BLaER1 (cell line): ENCODE measurements at regions not wholly inside any gene's neighbourhood (a gene's known extent, or its start where the extent isn't known, plus 50 kb on each side); places are given as distances from the start of the nearest gene placed in this dataset.
"Not testable (repeated sequence)": the region's sequence is repeated elsewhere in the genome, so short reads cannot be mapped to it uniquely, and the experiment has no call there.

ENCODE experiments used
- H3K27ac ChIP-seq: shearing (Covaris generic); formaldehyde crosslinking; 2 replicates; pipeline ENCODE4 v1.8.1; 2022
- H3K27me3 ChIP-seq: shearing (Covaris generic); formaldehyde crosslinking; 2 replicates; pipeline ENCODE4 v1.8.1; 2022
- H3K36me3 ChIP-seq: shearing (Covaris generic); formaldehyde crosslinking; 2 replicates; pipeline ENCODE4 v1.8.1; 2022
- H3K4me1 ChIP-seq: shearing (Covaris generic); formaldehyde crosslinking; 2 replicates; pipeline ENCODE4 v1.8.1; 2022
- H3K4me2 ChIP-seq: shearing (Covaris generic); formaldehyde crosslinking; 2 replicates; pipeline ENCODE4 v1.8.1; 2022
- H3K4me3 ChIP-seq: shearing (Covaris generic); formaldehyde crosslinking; 2 replicates; pipeline ENCODE4 v1.8.1; 2022
- H3K9ac ChIP-seq: shearing (Covaris generic); formaldehyde crosslinking; 2 replicates; pipeline ENCODE4 v1.8.1; 2022
- H3K9me3 ChIP-seq: shearing (Covaris generic); formaldehyde crosslinking; 2 replicates; pipeline ENCODE4 v1.8.1; 2022
- H4K20me1 ChIP-seq: shearing (Covaris generic); formaldehyde crosslinking; 2 replicates; pipeline ENCODE4 v1.8.1; 2022
- Cebpa-rat ChIP-seq: shearing (Covaris generic); IDR thresholded peaks from 2 replicates; pipeline ENCODE4 v1.8.1; 2022

DNA sequence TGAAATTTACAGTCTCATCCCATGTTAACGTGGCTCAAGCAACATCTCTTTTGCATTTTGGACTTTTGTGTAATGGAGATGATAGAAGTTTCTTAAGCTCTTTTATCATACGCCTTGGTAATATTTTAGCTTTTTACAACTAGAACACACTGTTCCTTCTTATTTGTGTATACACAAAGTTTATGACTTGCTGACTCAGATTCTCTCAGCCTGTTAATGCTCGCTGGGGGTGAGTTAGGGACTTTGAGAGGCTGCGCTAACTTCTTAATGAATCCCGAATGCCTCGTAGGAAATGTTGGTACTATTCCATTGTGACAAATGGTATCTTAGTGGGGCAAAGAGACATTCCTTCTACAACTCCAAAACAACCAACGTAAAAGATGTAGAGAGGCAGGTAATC is 509.7 kb downstream of the DOK5 start:
- H3K27me3 ChIP-seq: no peaks in the 10 kb centered on the region
- H3K27ac ChIP-seq: no peak overlapping the region
- no peak overlapping the region for H3K9ac ChIP-seq
- no peak overlapping the region for H3K4me3 ChIP-seq
- no peaks in the 10 kb centered on the region for H3K4me1 ChIP-seq
- no peak overlapping the region for H3K4me2 ChIP-seq
- H3K9me3 ChIP-seq: no peaks in the 10 kb centered on the region
- H4K20me1 ChIP-seq: no peaks in the 10 kb centered on the region
- no peak for TF ChIP-seq Cebpa-rat
- no peaks in the 10 kb centered on the region for H3K36me3 ChIP-seq

DNA sequence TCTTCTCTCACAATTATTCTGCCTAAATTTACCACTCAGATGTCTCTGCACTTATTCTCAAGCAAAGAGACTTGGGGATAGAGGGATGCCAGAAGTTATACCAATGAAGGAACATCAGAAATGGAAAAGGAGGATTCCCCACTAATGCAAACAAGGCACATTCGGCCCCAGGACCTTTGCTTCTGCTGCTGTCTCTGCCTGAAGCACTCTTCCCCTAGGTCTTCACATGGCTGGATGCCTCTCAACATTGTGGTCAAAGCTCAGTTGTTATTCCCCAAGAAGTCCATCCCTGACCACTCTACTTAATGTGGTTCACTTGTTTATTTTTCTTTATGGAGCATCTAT is 508.7 kb downstream of the DOK5 start:
- no peaks in the 10 kb centered on the region for H3K27me3 ChIP-seq
- H3K4me1 ChIP-seq: no peaks in the 10 kb centered on the region
- H3K4me2 ChIP-seq: no peak overlapping the region
- H4K20me1 ChIP-seq: no peaks in the 10 kb centered on the region
- H3K36me3 ChIP-seq: no peaks in the 10 kb centered on the region
- H3K9ac ChIP-seq: no peak overlapping the region
- H3K4me3 ChIP-seq: no peak overlapping the region
- TF ChIP-seq Cebpa-rat: no peak
- no peak overlapping the region for H3K27ac ChIP-seq
- H3K9me3 ChIP-seq: no peaks in the 10 kb centered on the region

DNA sequence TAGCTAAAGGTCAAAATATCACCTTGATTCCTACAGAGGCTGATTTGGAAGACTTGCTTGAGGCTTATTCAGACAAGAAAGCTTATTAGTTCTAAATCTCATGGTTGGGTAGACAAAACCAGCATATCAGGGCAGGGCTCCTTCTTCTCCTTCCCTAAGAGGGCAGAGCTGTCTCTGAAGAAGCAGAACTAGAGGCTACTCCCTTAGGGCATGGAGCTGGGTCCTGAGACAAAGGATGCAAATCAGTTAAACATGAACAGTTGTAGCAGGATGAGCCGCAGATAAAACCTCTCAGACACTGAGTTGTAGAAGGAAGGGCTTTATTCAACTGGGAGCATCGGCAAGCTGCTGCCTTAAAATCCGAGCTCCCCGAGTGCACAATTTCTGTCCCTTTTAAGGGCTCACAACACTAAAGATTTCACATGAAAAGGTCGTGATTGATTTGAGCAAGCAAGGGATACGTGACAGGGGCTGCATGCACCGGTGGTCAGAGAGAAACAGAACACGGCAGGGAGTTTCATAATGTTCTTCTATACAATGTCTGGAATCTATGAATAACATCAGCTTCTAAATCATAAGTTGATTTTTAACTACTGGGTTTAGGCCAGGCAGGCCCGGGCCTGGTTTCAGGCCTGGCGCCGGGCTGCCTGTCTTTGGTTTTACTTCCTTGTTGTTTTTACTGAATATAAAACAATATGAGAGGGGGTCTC is 508.2 kb downstream of the DOK5 start:
- not testable (repeated sequence) for H3K36me3 ChIP-seq, H3K27ac ChIP-seq, H3K27me3 ChIP-seq, H4K20me1 ChIP-seq, H3K9me3 ChIP-seq, H3K4me3 ChIP-seq, H3K4me2 ChIP-seq, H3K9ac ChIP-seq, H3K4me1 ChIP-seq

DNA sequence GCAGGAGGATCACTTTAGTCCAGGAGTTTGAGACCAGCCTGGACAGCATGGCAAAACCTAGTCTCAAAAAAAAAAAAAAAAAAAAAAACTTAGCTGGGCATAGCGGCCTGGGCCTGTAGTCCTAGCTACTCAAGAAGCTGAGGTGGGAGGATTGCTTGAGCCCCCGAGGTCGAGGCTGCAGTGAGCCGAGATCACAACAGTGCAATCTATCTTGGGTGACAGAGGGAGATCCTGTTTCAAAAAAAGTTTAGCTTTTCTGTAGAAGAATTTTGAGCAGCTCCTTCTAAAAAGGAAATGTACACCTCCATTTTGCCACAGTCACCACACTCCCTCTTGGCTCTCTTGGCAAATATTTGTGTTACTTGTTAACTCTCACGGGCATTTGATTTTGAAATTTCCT is 505.8 kb downstream of the DOK5 start:
- H3K27me3 ChIP-seq: no peaks in the 10 kb centered on the region
- H3K36me3 ChIP-seq: no peaks in the 10 kb centered on the region
- no peak for TF ChIP-seq Cebpa-rat
- H3K27ac ChIP-seq: no peak overlapping the region
- H3K4me1 ChIP-seq: no peaks in the 10 kb centered on the region
- H3K4me2 ChIP-seq: no peak overlapping the region
- no peaks in the 10 kb centered on the region for H3K9me3 ChIP-seq
- H3K9ac ChIP-seq: no peak overlapping the region
- H3K4me3 ChIP-seq: no peak overlapping the region
- no peaks in the 10 kb centered on the region for H4K20me1 ChIP-seq

DNA sequence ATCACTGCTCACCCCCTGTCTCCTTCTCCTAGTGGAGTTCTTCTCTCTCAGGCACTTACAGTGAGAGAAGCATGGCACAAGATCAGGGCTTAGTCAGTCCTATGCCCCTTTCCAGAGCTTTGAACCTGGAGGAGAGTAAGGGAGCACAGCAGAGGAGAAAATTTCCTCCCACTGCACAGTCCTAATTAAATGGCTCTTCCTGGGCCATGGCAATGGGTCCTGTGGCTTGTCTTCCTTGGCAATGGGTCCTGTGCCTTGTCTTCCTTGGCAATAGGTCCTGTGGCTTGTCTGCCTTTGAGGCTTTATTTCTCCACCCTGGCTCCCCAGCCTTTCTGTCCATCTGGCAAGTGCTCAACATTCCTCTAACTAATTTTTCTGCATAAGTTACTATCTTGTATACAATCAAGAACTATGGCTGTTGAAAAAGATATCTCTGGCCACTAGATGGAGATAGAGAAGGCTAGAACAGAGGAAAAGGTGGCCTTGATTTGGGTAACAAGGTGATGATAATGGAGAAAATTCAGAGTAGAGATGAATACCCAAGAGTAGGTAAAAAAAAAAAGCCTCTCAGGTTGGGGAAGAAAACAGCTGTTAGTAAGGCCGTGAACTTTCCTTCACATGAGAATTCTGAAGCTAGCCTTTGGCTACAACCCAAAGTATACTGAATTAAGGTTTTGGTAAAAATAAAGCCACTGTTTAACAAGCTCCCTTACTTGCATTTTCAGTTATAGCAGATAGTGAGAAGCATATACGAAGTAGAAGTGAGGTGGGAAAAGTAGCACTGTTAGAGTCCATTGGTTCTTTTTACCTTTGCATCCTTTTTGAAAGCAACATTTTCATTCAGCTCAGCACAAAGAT is 504.9 kb downstream of the DOK5 start:
- Histone ChIP-seq H3K4me3 (no peak overlapping the region), H3K27ac (no peak overlapping the region), H3K9me3 (no peaks in the 10 kb centered on the region), H3K27me3 (no peaks in the 10 kb centered on the region), H3K36me3 (no peaks in the 10 kb centered on the region), H4K20me1 (no peaks in the 10 kb centered on the region), H3K4me1 (no peaks in the 10 kb centered on the region), H3K9ac (no peak overlapping the region), H3K4me2 (no peak overlapping the region)
- no peak for TF ChIP-seq Cebpa-rat

DNA sequence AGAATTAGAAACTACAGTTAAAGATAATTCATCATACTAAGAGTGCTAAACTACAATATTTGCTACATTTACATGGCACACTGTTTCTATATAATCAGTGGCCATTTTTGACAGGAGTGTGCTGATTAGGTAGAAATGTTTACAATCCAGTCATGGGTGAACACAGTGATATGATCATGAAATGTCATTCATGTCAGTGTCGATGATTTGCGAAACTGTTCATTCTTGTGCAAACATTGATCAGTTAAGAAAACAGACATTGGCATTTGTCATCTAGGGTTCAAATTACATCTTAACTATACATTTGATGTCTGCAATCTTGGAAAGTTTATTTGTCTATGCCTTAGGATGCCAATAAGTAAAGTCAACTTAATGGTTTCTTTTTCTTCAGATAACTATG is 474.9 kb downstream of the DOK5 start:
- Histone ChIP-seq H3K4me2 (no peak overlapping the region), H4K20me1 (no peaks in the 10 kb centered on the region), H3K4me1 (no peaks in the 10 kb centered on the region), H3K36me3 (no peaks in the 10 kb centered on the region), H3K4me3 (no peak overlapping the region), H3K27ac (no peak overlapping the region), H3K9me3 (no peaks in the 10 kb centered on the region), H3K9ac (no peak overlapping the region), H3K27me3 (no peaks in the 10 kb centered on the region)
- TF ChIP-seq Cebpa-rat: no peak

DNA sequence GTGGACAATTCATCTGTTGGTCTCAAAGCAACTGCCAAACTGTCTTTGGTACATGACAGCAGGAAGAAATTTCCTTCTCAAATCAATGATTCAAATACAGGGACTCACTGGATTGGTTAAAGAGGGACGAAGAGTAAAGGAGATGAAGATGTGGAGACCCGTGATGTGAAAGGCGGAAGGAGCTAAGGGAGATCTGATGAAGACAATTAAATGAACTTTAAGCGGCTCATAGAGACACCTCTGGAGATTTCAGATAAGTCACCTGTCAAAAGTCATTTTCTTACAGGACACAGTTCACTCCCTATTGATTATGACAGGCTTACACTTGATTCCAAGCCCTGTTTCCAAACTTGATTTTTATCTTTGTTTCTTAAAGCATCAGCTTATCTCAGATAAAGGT is 466.3 kb downstream of the DOK5 start:
- H3K4me1 ChIP-seq: no peaks in the 10 kb centered on the region
- no peak overlapping the region for H3K4me3 ChIP-seq
- no peaks in the 10 kb centered on the region for H3K27me3 ChIP-seq
- no peak for TF ChIP-seq Cebpa-rat
- no peak overlapping the region for H3K9ac ChIP-seq
- H3K27ac ChIP-seq: no peak overlapping the region
- H3K36me3 ChIP-seq: no peaks in the 10 kb centered on the region
- no peaks in the 10 kb centered on the region for H3K9me3 ChIP-seq
- H3K4me2 ChIP-seq: no peak overlapping the region
- no peaks in the 10 kb centered on the region for H4K20me1 ChIP-seq

DNA sequence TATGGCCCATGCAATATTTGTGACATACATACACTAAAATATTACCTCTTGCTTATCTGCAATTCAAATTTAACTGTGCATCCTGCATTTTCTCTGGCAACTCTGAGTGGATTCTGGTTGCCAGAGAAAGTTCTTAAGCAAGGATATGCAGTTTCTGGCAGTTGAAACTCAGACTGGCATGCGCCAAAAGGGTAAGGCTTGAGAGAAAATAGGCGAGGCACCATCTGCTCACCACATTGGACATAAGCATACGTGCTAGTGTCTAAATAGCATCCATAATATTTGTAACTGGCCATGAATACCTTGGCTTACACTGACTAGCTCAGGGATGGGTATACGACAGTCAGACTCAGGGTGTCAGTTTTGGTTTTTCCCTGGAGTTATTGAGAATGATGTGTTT is 465.1 kb downstream of the DOK5 start:
- Histone ChIP-seq H3K9ac (no peak overlapping the region), H4K20me1 (no peaks in the 10 kb centered on the region), H3K4me3 (no peak overlapping the region), H3K4me1 (no peaks in the 10 kb centered on the region), H3K9me3 (no peaks in the 10 kb centered on the region), H3K36me3 (no peaks in the 10 kb centered on the region), H3K27me3 (no peaks in the 10 kb centered on the region), H3K4me2 (no peak overlapping the region), H3K27ac (no peak overlapping the region)
- TF ChIP-seq Cebpa-rat: no peak

DNA sequence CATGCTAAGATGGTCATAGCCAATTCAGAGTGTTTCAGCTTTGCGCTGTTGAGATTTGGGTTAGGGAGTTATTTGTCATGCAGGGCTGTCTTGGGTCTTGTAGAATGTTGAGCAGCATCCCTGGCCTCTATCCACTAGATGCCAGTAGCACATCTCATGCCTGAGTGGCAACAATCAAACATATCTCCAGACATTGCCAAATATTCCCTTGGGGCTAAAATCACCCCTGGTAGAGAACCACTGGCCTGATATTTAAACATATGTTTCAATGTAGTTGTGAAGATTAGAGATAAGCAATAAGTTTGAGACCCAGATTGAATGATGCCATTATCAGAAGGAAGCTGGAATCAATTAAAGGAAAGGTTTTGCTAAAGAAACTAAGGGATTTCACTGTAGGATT is 463.3 kb downstream of the DOK5 start:
- Histone ChIP-seq H3K4me1 (no peaks in the 10 kb centered on the region), H4K20me1 (no peaks in the 10 kb centered on the region), H3K27me3 (no peaks in the 10 kb centered on the region), H3K9ac (no peak overlapping the region), H3K9me3 (no peaks in the 10 kb centered on the region), H3K4me3 (no peak overlapping the region), H3K36me3 (no peaks in the 10 kb centered on the region), H3K27ac (no peak overlapping the region), H3K4me2 (no peak overlapping the region)
- TF ChIP-seq Cebpa-rat: no peak

DNA sequence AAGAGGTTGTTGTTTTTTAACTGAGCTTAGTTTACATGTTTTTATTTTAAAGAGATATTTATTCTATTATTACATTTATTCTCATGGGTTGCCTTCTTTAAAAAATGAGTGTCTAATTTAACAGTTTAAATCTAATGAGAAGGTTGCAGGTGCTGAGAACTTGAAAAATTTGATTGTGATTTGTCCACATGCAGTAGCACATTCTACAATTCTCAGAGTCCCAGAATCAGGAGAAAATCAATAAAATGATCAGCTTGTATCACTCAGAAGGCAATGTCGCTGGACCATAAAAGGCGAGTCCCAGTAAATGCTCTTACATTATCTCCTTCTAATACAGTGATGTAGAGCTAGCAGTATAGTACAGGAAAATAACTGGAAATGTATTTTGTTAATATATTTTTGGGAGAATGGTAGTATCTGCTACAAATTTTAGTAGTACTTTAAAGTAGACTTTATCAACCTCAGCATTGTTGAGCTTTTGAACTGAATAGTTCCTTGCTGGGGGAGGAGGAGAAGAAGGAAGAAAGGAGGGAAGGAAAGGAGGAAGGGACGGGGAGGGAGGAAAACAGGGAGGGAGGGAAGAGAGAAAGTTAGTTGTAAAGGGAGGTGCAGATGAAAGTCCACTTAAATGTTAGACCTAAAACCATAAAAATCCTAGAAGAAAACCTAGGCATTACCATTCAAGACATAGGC is 458.0 kb downstream of the DOK5 start:
- no peaks in the 10 kb centered on the region for H3K4me1 ChIP-seq
- no peak overlapping the region for H3K27ac ChIP-seq
- no peaks in the 10 kb centered on the region for H3K36me3 ChIP-seq
- H3K4me3 ChIP-seq: no peak overlapping the region
- H3K9ac ChIP-seq: no peak overlapping the region
- H4K20me1 ChIP-seq: no peaks in the 10 kb centered on the region
- TF ChIP-seq Cebpa-rat: no peak
- H3K27me3 ChIP-seq: no peaks in the 10 kb centered on the region
- H3K9me3 ChIP-seq: no peaks in the 10 kb centered on the region
- H3K4me2 ChIP-seq: no peak overlapping the region
